Kidney glomerular epithelial cell (primary cell): ENCODE measurements at regions not wholly inside any gene's neighbourhood (a gene's known extent, or its start where the extent isn't known, plus 50 kb on each side); places are given as distances from the start of the nearest gene placed in this dataset.
"Not testable (repeated sequence)": the region's sequence is repeated elsewhere in the genome, so short reads cannot be mapped to it uniquely, and the experiment has no call there.

Experiments used
- DNase-seq: peaks from one replicate; lab custom pipeline; 2025; lab: John Stamatoyannopoulos, UW

DNA sequence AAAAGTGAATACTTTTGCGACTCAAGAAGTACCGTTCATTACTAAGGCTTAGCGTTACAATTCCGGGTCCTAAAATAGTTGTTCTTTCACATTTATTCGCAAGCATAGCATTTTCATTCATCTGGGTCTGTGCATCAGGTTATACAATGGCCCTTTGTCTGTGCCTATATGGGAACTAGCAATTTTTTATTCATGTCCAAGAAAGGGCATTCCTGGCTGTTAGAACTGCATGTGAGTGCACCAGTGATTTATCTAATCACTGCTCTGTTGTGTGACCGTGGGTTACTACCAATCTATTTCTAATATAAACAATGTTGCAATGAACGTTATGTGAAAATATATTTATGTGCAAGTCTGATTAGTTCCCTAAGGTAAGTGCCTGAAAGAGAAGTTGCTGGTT lies 63.8 kb downstream of the SPANXA1 start:
- DNase-seq, result not testable (repeated sequence)

DNA sequence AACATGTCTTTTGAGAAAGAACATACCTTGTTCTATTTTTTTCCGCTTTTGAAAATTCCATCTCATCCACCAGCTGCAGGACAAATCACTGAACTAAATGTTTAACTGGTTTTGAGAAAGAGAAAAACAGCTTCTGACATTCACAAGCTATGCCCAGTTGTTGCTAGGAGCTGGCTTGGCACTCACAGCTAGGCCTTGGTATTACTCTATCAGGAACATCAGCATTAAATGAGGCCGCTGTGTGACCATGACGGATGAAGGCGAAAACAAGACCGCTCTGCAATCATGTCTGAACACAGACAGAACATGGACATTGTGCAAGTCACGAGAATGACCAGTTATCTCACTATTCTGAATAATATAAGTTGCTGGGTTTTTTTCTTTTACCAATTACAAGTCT lies 108.8 kb downstream of the SPANXA1 start:
- DNase-seq, result not testable (repeated sequence)

DNA sequence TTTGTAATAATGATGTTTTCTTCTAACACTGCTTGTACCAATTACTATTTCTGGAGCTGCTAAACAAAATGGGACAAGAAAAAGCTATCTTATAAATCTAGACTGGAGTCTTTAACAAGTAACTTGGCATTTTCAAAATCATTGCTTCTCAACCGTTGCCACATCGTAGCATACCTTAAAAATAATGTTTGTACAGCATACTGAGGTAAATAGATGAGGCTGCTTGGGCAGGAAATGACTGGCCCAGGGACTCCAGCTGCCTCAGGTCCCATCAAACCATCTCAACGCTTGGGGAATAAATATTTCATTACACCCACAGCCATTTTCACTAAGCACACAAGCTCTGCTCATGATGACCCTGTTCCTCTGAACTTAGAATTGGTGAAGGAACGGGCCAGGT lies 115.1 kb downstream of the SPANXA1 start:
- no peak for DNase-seq

DNA sequence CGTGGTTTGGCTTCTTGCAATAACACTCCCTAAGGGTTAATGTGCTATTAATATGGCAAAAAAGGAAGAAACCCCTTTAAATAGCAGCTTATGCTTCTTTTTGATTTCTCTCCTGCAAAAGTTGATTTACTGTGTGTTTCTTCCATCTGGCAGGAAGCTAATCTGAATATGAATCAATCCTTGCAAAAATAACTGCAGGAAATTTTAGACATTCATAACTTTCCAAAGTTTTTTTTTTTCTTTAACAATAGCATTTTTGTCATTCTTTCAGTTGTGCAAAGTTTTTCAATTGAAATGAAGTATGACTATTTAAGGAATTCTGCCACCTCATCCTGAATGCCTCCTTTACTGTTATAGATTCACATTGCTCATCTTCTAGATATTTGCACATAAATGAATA lies 115.6 kb downstream of the SPANXA1 start:
- peak; percentile 7 for DNase-seq

DNA sequence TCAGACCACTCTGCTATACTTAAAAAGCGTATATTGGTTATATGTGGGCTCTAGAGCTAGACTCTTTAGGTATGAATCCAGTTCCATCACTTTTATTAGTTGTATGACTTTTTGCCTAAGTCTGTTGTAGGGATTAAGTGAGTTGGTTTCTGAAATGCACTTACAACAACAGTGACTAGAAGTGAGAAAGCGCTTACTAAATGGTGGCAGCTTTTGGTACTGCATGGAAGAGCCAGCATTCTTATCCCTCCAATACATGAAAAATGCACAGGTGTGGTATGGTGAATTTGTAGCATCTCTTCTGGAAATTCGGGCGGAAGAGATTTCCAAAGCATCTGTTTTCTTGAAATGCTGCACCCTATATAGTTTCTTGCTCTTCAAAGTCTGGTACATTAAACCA lies 117.1 kb downstream of the SPANXA1 start:
- DNase-seq, result no peak

DNA sequence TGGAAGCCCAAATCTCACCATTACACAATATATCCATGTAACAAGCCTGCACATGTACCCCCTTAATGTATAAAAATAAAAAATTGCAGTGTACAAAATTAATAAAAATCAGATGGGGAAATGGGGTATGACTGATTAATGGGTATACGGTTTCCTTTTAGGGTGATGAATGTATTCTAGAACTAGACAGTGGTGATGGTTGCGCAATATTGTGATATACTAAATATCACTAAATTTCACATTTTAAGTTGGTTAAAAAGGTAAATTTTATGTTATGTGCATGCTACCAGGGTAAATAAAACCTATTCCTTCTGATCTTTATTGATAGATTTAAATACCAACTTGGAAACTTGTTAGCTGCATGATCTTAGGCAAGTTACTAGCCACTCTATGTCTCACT lies 129.4 kb downstream of the SPANXA1 start:
- no peak for DNase-seq

DNA sequence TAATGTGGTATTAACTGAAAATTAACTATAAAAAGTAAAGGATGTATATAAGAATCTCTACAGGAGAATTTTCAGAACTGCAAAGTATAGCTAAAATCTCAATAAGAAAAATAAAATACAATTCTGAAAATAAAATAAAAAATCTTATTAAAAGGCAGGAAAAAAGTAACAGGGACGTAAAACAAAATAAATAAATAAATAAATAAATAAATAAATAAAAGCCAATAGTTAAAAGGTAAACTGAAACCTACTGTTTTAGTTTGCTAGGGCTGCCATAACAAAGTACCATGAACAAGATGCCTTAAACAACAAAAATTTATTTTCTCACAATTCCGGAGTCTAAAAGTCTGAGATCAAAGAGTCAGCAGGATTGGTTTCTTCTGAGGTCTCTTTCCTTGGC lies 140.6 kb downstream of the SPANXA1 start:
- no peak for DNase-seq

DNA sequence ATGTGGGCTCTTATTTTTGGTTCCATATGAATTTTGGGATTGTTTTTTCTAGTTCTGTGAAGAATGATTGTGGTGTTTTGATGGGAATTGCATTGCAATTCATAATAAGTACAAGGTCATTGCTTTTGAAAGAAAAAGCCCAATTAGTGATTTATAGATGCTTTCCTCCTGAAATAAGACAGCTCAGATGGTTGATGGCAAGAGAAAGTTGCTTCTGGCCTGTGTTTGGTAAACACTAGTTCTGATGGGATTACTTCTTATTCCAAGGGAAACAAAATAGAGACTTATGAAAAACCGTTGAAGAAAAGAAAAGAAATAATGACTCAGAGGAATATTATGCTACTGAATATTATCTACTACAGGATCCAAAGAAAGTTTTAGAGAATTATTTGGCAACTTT lies 144.9 kb downstream of the SPANXA1 start:
- no peak for DNase-seq

DNA sequence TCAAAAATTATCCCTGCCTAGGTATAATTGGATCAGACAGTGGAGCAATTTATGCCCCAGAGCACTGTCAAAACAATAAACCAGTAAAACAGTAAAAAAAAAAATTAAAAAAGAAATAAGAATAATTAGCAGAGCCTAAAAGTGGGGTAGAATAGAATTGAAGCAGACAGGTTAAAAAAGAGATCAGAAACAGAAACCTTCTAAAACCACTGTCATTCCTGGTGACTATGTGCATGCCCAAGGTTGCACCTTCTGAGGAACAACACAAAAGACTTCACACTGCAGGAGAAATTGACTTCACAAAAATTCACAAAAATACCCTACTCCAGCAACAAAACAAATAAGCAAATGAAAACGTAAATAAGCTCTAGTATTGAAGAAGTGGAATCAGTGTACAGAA lies 168.6 kb downstream of the SPANXA1 start:
- no peak for DNase-seq

DNA sequence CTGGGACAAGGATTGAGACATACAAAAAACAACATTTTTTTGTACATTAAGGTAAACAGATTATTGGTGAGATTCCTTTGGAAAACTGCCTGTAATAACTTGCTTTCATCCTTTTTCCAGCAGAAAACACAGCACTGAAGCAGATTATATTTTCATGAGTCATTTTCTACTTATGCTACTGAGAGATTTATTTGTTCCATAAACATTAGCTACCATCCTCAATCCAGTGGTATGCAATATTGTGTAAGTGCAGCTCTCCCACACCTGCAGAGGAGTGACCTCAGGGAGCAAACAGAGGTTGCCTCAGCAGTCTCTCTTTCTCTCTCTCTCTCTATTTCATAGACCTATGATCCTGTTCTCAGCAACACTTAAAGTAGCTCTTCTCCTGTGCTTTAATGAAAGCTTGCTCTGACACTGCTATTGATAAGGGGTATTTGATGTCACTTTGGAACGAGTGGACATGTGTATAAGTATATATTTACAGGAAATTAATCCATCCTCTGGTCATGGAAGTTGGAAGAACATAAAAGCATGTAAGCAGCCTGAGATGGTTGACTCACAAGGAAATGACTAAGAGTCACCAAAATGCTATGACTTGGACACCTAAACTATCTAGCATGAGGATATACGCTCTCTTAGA lies 163.7 kb upstream of the SPANXC start:
- DNase-seq, result peak; percentile 9

DNA sequence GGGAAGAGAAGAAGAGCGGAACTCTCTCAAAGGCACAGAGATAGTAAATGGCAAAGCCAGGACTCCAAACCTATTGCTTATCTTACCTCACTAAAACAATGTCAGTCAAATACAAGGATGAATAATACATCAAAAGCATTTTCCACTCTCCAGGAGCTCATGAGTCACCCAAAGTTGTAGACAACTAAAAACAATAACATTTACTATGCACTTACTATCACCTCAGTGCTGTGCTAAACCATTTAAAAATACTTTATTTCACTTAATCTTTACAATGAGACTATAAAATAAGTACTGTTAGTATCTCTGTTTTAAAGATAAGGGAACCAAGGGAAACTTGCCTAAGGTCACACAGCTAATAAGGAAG lies 163.2 kb upstream of the SPANXC start:
- DNase-seq, result peak; percentile 2

DNA sequence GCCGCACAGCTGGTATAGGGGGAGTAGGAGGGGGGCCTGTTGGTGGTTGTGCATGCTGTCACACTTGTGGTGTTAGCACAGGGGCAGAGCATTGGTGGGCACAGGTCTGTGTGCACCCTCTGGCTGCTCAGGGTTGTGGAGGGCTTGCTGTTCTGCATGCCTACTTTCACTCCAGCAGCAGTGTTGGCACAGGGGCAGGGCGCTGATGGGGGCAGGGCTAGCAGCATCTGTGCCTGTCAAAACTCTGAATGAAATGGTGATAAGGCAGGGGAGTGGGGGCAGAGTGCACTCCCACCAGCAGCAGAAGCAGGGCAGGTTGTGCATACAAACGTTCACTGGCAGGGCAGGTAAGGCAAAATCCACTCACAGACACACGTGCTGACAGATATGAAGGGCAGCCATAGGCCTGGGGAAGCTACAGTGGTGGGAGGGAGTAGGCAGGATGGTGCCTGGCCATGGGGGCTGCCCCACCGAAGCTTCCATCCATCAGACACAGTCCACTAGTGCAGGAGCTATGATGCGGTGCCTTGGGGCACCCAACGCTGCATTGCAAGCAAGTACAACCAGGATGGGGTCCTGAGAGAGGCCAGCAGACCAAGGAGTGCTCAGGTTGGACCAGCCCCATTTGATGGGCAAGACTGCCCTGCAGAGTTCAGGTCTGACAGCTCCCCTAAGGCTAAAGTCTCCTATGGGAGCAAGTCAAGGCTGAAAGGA lies 160.7 kb upstream of the SPANXC start:
- no peak for DNase-seq

DNA sequence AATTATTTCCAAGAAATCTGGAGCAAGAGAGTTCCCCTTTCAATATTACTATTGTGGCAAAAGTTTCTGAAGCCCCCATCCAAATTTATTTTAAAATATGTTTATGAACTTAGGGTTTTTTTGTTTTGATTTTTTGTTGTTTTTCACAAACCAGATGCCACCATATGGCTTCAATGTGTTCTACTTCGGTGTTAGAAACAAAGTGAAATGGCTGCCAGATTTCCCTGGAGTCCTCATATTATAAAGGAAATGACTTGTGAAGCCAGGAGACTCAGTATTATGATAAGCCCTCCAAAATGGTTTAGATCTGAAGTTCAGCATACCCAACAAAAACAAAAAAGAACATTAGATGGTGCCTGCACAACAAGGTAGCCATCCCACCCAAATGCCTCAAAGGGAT lies 154.2 kb upstream of the SPANXC start:
- no peak for DNase-seq

DNA sequence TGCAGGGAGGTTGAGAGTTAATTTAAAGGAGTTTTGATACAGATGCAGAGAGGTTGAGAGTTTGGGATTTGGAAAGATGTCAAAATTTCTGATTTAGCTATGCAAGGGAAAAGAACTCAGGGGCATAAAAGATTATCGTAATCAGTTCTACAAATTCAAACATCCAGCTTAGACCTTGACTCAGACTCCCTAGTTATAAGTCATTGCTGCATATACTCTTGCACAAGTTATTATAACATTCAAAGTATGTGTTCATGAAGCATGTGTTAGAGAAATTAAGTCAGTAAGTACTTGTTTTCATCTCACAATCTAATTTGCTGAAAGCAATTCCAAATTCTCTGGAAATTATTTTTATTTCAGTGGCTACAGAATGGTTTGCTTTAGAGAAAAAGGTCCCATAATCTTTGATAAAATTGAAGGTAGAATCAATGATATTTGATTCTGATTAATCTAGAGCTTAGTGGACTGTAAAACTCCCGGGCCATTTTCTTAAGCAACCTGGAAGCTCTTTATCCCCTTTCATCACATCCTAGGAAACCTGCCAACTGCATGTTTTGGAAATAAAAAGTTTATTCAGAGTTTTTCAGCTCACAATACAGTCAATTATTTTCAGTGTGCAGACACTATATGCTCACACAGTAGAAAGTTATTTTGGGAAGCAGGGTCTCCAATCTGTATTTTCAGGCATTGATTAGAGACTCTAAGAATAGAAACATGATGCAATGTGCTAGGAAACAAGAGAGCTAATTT lies 132.9 kb upstream of the SPANXC start:
- no peak for DNase-seq

DNA sequence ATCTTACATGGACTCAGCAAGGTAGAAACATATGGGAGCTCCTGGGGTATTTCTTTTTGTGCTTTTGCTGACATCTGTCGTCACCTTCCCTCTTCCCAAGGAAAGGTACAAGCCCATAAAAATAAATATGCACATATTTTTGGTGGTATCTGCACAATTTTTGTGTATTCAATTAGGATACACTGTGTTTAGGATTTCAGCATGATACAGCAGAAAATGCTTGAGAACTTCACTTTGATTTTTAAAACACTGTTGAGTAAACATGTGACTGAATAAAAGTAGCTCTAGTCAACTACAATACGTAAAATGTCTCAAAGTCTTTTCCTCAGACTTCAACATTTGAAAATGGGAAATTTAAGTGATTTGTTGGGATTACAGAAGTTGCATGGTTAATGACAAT lies 99.4 kb upstream of the SPANXC start:
- DNase-seq, result no peak

DNA sequence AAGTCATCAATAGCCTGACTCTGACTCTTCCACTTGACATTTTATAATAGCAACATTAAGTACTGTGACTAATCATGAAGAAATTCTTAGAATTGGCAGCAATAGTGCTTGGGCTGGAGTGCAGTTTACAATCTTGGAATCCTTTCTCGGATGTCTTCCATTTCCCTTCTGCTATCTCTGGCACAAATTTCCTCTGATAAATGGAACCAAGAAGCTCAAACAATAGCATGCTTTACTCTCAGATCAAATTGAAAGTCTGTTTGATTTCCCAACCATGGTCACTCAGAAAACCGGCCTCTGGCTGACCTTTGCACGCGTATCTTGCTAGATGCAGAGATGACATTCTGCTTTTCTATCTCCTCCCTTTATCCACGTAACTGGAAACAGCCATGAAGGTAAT lies 99.0 kb upstream of the SPANXC start:
- peak; percentile 0 for DNase-seq

DNA sequence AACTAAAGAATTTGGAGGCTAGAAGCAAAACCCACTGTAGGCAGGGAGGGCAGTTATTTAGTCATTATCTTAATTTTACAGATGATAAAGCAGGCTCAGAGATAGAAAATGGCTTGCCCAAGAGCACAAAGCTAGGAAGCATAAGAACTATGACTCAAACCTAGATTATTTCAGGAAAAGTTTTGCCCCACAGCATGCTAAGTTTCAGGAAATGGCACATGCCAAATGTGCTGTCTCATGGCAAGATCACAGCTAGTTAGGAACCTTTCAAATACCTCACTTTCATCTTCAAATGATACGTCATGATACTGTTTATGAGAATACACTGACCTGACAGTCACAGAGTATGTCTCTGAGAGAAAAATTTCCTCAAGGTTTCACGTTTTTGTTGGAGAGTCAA lies 78.5 kb upstream of the SPANXC start:
- DNase-seq, result no peak

DNA sequence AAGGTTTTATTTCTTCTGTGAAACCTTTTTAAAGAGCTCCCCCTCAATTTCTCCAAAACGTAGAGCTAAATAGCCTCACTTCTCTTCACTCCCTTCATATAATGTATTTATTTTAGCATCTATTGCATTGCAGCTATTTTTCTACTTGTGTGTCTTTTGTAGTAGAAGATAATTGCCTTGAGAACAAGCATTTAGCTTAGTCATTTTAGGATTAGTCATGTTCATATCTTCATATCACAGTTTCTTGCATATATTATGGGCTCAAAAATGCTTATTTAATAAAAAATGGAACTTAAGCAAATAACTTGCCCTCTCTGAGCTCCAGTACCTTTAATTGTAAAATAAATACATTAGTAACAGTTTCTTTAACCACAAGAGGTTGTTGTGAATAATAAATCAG lies 72.1 kb upstream of the SPANXC start:
- DNase-seq, result no peak

DNA sequence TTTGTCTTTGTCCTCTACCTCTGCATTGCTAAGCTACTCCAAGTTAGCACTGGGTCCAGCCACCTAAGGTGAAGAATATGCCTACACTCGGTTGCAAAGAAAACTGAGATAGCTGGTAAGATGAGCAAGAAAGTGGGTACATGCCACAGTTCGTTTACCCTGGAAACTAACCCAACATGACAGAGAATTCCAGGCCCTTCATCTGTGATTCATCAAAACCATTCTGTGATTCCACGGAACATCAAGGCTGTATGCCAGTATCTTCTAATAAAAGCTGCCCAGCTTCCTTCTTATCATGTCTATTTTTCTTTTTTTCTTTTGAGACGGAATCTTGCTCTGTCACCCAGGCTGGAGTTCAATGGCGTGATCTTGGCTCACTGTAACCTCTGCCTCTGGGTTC lies 58.7 kb upstream of the SPANXC start:
- no peak for DNase-seq
